K562 (cell line): ENCODE measurements at regions not wholly inside any gene's neighbourhood (a gene's known extent, or its start where the extent isn't known, plus 50 kb on each side); places are given as distances from the start of the nearest gene placed in this dataset.
A peak's percentile ranks its signal among the peaks of the same experiment; 100 is the strongest.

Experiments used
- ARID4B ChIP-seq: sonication (generic); formaldehyde crosslinking; IDR thresholded peaks from 2 replicates; pipeline ENCODE4 v1.8.0; 2022; ENCODE audit warnings: mild to moderate bottlenecking, missing genetic modification reagents
- CGGBP1 ChIP-seq: fragments of 250-450 bp; sonication (Bioruptor Pico); IDR thresholded peaks from 2 replicates; pipeline ENCODE4 v1.9.0; 2021; ENCODE audit warnings: mild to moderate bottlenecking
- FOXM1 ChIP-seq, 2 experiments: fragments of 450-650 bp in 1 of 2; sonication (generic) in 1 of 2; formaldehyde crosslinking in 1 of 2; IDR thresholded peaks; 2 replicates each; pipeline versions ENCODE4 v1.6.1 to v1.9.0; 2017 to 2022; ENCODE audit warnings: low read depth in 2 of 2, mild to moderate bottlenecking in 2 of 2, missing genetic modification reagents in 1 of 2, moderate library complexity in 1 of 2
- FUS ChIP-seq: fragments of 200-400 bp; formaldehyde crosslinking; optimal IDR thresholded peaks from 2 replicates; pipeline ENCODE3; 2017; ENCODE audit warnings: low read depth, low read length
- HDAC6 ChIP-seq: IDR thresholded peaks from 2 replicates; pipeline ENCODE4 v1.6.1; 2012; ENCODE audit warnings: low read depth, mild to moderate bottlenecking, control low read depth, inconsistent platforms, low read length, moderate library complexity
- HNRNPLL ChIP-seq: fragments of 200-400 bp; formaldehyde crosslinking; IDR thresholded peaks from 2 replicates; pipeline ENCODE4 v1.6.1; 2017; ENCODE audit warnings: low read length, low read depth, mild to moderate bottlenecking; ENCODE audit not compliant: poor library complexity, severe bottlenecking
- JUND ChIP-seq, 2 experiments: IDR thresholded peaks; 2 replicates in 1 of 2; 3 replicates in 1 of 2; pipeline ENCODE4 v1.6.1; 2011; ENCODE audit warnings: borderline replicate concordance in 2 of 2, low read depth in 2 of 2, low read length in 2 of 2, improper control_type of control experiment in 1 of 2, missing biosample characterization in 1 of 2, missing genetic modification characterization in 1 of 2, missing genetic modification reagents in 1 of 2
- KLF10 ChIP-seq: fragments of 250-450 bp; sonication (Bioruptor Pico); IDR thresholded peaks from 2 replicates; pipeline ENCODE4 v1.6.1; 2021; ENCODE audit warnings: matching md5 sums
- MAFG ChIP-seq: fragments of 450-650 bp; conservative IDR thresholded peaks from 2 replicates; pipeline ENCODE4 v1.6.1; 2016; ENCODE audit warnings: missing genetic modification characterization, missing compliant biosample characterization
- MXI1 ChIP-seq: IDR thresholded peaks from 2 replicates; pipeline ENCODE4 v1.6.1; 2011; ENCODE audit warnings: low read depth, mild to moderate bottlenecking, improper control_type of control experiment, low read length
- NR2C2 ChIP-seq, 2 experiments: fragments of 200-800 bp in 1 of 2; sonication (Bioruptor generic) in 1 of 2; sonication (generic) in 1 of 2; formaldehyde crosslinking in 1 of 2; IDR thresholded peaks; 2 replicates each; pipeline versions ENCODE4 v1.6.1 to v1.8.0; 2016 to 2022; ENCODE audit warnings: mild to moderate bottlenecking in 1 of 2, missing compliant biosample characterization in 1 of 2, missing genetic modification characterization in 1 of 2, missing genetic modification reagents in 1 of 2
- POLR2H ChIP-seq: IDR thresholded peaks from 2 replicates; pipeline ENCODE4 v1.6.1; 2016; ENCODE audit warnings: missing genetic modification characterization, low read depth, mild to moderate bottlenecking, control low read depth, missing compliant biosample characterization, moderate library complexity
- PURB ChIP-seq: sonication (generic); formaldehyde crosslinking; IDR thresholded peaks from 2 replicates; pipeline ENCODE4 v1.9.0; 2021; ENCODE audit warnings: low read depth, mild to moderate bottlenecking, missing genetic modification reagents
- PYGO2 ChIP-seq: fragments of 450-650 bp; IDR thresholded peaks from 2 replicates; pipeline ENCODE4 v1.6.1; 2016; ENCODE audit warnings: mild to moderate bottlenecking, missing genetic modification characterization, moderate library complexity, missing compliant biosample characterization
- RB1 ChIP-seq: fragments of 450-650 bp; IDR thresholded peaks from 2 replicates; pipeline ENCODE4 v1.6.1; 2017; ENCODE audit warnings: low read depth, mild to moderate bottlenecking
- YY1 ChIP-seq, 3 experiments: IDR thresholded peaks; 2 replicates each; pipeline ENCODE4 v1.6.1; 2011; ENCODE audit warnings: low read length in 2 of 3, mild to moderate bottlenecking in 2 of 3, moderate library complexity in 2 of 3, borderline replicate concordance in 1 of 3, control low read depth in 1 of 3, low read depth in 1 of 3; ENCODE audit not compliant: insufficient read depth in 3 of 3, insufficient replicate concordance in 2 of 3, control insufficient read depth in 1 of 3, insufficient read length in 1 of 3; ENCODE audit errors: extremely low read depth in 1 of 3
- ZBED1 ChIP-seq: IDR thresholded peaks from 2 replicates; pipeline ENCODE4 v1.6.1; 2014
- ZC3H4 ChIP-seq: sonication (generic); formaldehyde crosslinking; IDR thresholded peaks from 2 replicates; pipeline ENCODE4 v1.9.0; 2021; ENCODE audit warnings: missing genetic modification reagents, borderline replicate concordance
- ZNF3 ChIP-seq: fragments of 250-450 bp; sonication (Bioruptor Pico); IDR thresholded peaks from 2 replicates; pipeline ENCODE4 v1.5.0; 2021; ENCODE audit warnings: mild to moderate bottlenecking, moderate library complexity
- ZNF324 ChIP-seq: fragments of 250-450 bp; sonication (Bioruptor Pico); IDR thresholded peaks from 2 replicates; pipeline ENCODE4 v1.4.0; 2020; ENCODE audit warnings: mild to moderate bottlenecking
- ZNF57 ChIP-seq: fragments of 450-650 bp; formaldehyde crosslinking; IDR thresholded peaks from 2 replicates; pipeline ENCODE4 v1.4.0; 2020; ENCODE audit warnings: mild to moderate bottlenecking, moderate library complexity
- TF ChIP-seq, protein P1 (sequence below): fragments of 450-650 bp; formaldehyde crosslinking; IDR thresholded peaks from 2 replicates; pipeline ENCODE4 v1.4.0; 2022; ENCODE audit warnings: mild to moderate bottlenecking, moderate library complexity

DNA sequence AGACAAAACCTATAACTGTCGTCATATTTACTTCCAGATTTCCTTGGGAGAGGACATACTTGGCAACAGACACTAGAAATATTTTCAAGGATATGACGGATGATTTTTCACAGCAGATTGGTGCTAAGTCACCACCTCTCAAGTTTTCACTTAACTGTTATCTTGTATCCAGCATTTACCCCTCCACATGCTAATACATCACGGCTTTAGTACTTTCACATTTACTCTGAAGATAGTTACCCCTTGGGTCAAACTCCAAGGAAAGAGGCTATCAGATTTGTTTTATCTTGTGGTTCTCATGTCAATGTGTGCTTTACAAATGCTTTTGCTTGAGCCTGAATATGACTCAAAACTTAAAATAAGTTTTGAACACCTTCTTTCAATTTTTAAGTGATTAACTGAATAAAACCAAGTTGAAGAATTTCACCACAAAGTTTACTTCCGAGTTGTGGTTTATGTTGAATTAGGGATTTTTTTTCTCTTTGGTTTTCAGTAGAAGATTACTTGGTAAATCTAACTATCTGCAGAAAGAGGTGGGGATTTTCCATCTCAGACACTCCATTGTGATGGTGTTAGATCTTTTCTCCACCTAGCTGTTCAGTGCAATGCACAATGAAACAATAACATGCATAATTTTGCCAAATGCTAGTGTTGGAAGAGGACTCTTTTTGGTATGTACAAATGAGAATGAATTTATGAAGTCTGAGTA lies 75.4 kb upstream of the FAT1 start (continued):
- TF ChIP-seq HNRNPLL (no peak), MAFG (tag) (0 out of 2 replicates have a peak, but pooled peaks have one; percentile 17), HDAC6 (no peak), POLR2H (tag) (no peak), PYGO2 (tag) (no peak), CGGBP1 (CRISPR knock-in tag) (no peak), RB1 (no peak), ZNF57 (CRISPR knock-in tag) (no peak), ZNF324 (CRISPR knock-in tag) (no peak), ZNF3 (no peak), ZC3H4 (CRISPR knock-in tag) (no peak), FUS (no peak), YY1 (IDR thresholded peaks at IDR 0.05; ENCODE audit: borderline replicate concordance in 1 of 3, control insufficient read depth in 1 of 3, extremely low read depth in 1 of 3, insufficient read depth in 3 of 3, insufficient read length in 1 of 3, insufficient replicate concordance in 2 of 3, low read depth in 1 of 3, low read length in 2 of 3) (no peak), FOXM1 (IDR thresholded peaks at IDR 0.05; ENCODE audit: low read depth) (no peak), FOXM1 (CRISPR knock-in tag; IDR thresholded peaks at IDR 0.05; ENCODE audit: low read depth) (no peak), JUND (IDR thresholded peaks at IDR 0.05; ENCODE audit: borderline replicate concordance, low read depth, low read length) (no peak; the same call in 1 of the 2 replicates), JUND (tag; IDR thresholded peaks at IDR 0.05; ENCODE audit: borderline replicate concordance, low read depth, low read length) (peak; percentile 16; the same call in 1 of the 3 replicates), ARID4B (CRISPR knock-in tag) (no peak), NR2C2 (CRISPR knock-in tag; IDR thresholded peaks at IDR 0.05) (no peak), NR2C2 (tag; IDR thresholded peaks at IDR 0.05) (no peak), PURB (CRISPR knock-in tag) (no peak), KLF10 (CRISPR knock-in tag) (no peak), ZBED1 (no peak), MXI1 (no peak)
- TF ChIP-seq, protein P1, sequence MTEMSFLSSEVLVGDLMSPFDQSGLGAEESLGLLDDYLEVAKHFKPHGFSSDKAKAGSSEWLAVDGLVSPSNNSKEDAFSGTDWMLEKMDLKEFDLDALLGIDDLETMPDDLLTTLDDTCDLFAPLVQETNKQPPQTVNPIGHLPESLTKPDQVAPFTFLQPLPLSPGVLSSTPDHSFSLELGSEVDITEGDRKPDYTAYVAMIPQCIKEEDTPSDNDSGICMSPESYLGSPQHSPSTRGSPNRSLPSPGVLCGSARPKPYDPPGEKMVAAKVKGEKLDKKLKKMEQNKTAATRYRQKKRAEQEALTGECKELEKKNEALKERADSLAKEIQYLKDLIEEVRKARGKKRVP (CRISPR knock-in tag), result no peak
